K562 (cell line): ENCODE measurements at regions not wholly inside any gene's neighbourhood (a gene's known extent, or its start where the extent isn't known, plus 50 kb on each side); places are given as distances from the start of the nearest gene placed in this dataset.

ENCODE experiments used
- ATAC-seq: fragments of 200-7000 bp; cut with Tn5 transposase; 3 replicates; pipeline ENCODE4 v1.9.1; 2020; ENCODE audit warnings: moderate library complexity
- BruUV-seq: library from RNA; stranded (reverse); fragments of 400-500 nt; replicated peaks from 2 replicates; lab custom pipeline; 2021; lab: Mats Ljungman, UMichigan
- CTCF ChIA-PET: fragments of 300-600 bp; formaldehyde crosslinking; extraction: SDS; loops from one replicate; lab custom pipeline; 2021; ENCODE audit warnings: low intra/inter-chr PET ratio; lab: Yijun Ruan, JAX
- POLR2A ChIA-PET: fragments of 300-600, 350-650 bp; sonication (Branson Sonifier 250); formaldehyde crosslinking; extraction: SDS; loops from one replicate; lab custom pipeline; 2021; ENCODE audit warnings: antibody characterized with exemption, inconsistent platforms; lab: Yijun Ruan, JAX
- DNase-seq, 4 experiments: peaks; one replicate each; pipeline versions ENCODE4 v3.0.0 to v3.0.0-alpha.2; 2011 to 2018; ENCODE audit warnings: low spot score in 3 of 4, mixed read lengths in 3 of 4; ENCODE audit errors: extremely low read depth in 1 of 4
- FAIRE-seq: peaks from 2 replicates; lab custom pipeline; 2011; peaks lifted over from hg19 to GRCh38; lab: Jason Lieb, UNC
- H2AFZ ChIP-seq: 2 replicates; pipeline ENCODE4 v1.6.0; 2011; ENCODE audit warnings: low read depth, low read length, control low read depth, inconsistent platforms
- H3K27ac ChIP-seq: fragments of 200-600 bp; 3 replicates; pipeline ENCODE4 v1.8.0; 2011; ENCODE audit warnings: low read depth, mild to moderate bottlenecking, control low read depth, inconsistent platforms, low read length, moderate library complexity, mixed read lengths; ENCODE audit errors: extremely low read depth
- H3K27me3 ChIP-seq, 2 experiments: fragments of 300-600 bp in 1 of 2; 2 replicates in 1 of 2; 3 replicates in 1 of 2; pipeline versions ENCODE4 v1.6.0 to v1.8.0; 2011; ENCODE audit warnings: inconsistent platforms in 2 of 2, low read length in 2 of 2, mild to moderate bottlenecking in 1 of 2, mixed read lengths in 1 of 2, moderate library complexity in 1 of 2; ENCODE audit not compliant: control insufficient read depth in 2 of 2, insufficient read depth in 2 of 2
- H3K36me3 ChIP-seq: fragments of 300-600 bp; 3 replicates; pipeline ENCODE4 v1.8.0; 2011; ENCODE audit warnings: mild to moderate bottlenecking, low read length, inconsistent platforms; ENCODE audit not compliant: control insufficient read depth, insufficient read depth
- H3K4me1 ChIP-seq, 2 experiments: fragments of 200-600 bp in 1 of 2; replicated peaks in 1 of 2; 2 replicates in 1 of 2; 3 replicates in 1 of 2; pipeline versions ENCODE4 v1.5.1 to v1.8.0; 2011; ENCODE audit warnings: inconsistent platforms in 2 of 2, low read length in 2 of 2, mild to moderate bottlenecking in 1 of 2, mixed read lengths in 1 of 2, moderate library complexity in 1 of 2; ENCODE audit not compliant: control insufficient read depth in 2 of 2, insufficient read depth in 2 of 2
- H3K4me2 ChIP-seq: 2 replicates; pipeline ENCODE4 v1.6.1; 2011; ENCODE audit warnings: low read length, control low read depth, inconsistent platforms, mixed read lengths; ENCODE audit not compliant: insufficient read depth
- H3K4me3 ChIP-seq: fragments of 200-600 bp; sonication (generic), shearing (Covaris generic); 2 replicates; pipeline ENCODE4 v1.5.1; 2016; ENCODE audit warnings: control low read depth, inconsistent platforms
- H3K79me2 ChIP-seq: fragments of 200-600 bp; 3 replicates; pipeline ENCODE4 v1.8.0; 2011; ENCODE audit warnings: low read length, inconsistent platforms; ENCODE audit not compliant: control insufficient read depth, insufficient read depth
- H3K9ac ChIP-seq, 2 experiments: 2 replicates each; pipeline versions ENCODE4 v1.6.0 to v1.6.1; 2011; ENCODE audit warnings: low read depth in 2 of 2, low read length in 2 of 2, control low read depth in 1 of 2, inconsistent platforms in 1 of 2, mild to moderate bottlenecking in 1 of 2, mixed read lengths in 1 of 2; ENCODE audit not compliant: insufficient read depth in 1 of 2
- H3K9me1 ChIP-seq: one replicate; pipeline ENCODE4 v1.6.0; 2011; ENCODE audit warnings: inconsistent platforms, mild to moderate bottlenecking, low read length, moderate library complexity; ENCODE audit not compliant: control insufficient read depth, insufficient read depth
- H3K9me3 ChIP-seq: replicated peaks from 2 replicates; pipeline ENCODE4 v1.5.1; 2011; ENCODE audit warnings: low read depth, low read length, inconsistent platforms; ENCODE audit not compliant: control insufficient read depth, insufficient read depth
- H4K20me1 ChIP-seq: replicated peaks from 2 replicates; pipeline ENCODE4 v1.6.1; 2011; ENCODE audit warnings: low read length, inconsistent platforms, mixed read lengths; ENCODE audit not compliant: control insufficient read depth, insufficient read depth
- ATF7 ChIP-seq: fragments of 450-650 bp; IDR thresholded peaks from 2 replicates; pipeline ENCODE4 v1.7.1; 2014; ENCODE audit warnings: mild to moderate bottlenecking, moderate library complexity
- COPS2 ChIP-seq: fragments of 450-650 bp; conservative IDR thresholded peaks from 2 replicates; pipeline ENCODE4 v1.6.1; 2016; ENCODE audit warnings: mild to moderate bottlenecking, moderate library complexity
- E2F6 ChIP-seq, 2 experiments: IDR thresholded peaks; 2 replicates each; pipeline ENCODE4 v1.6.1; 2011; ENCODE audit warnings: borderline replicate concordance in 1 of 2, control low read depth in 1 of 2, low read depth in 1 of 2, low read length in 1 of 2, mild to moderate bottlenecking in 1 of 2, mixed read lengths in 1 of 2, moderate library complexity in 1 of 2; ENCODE audit not compliant: insufficient read depth in 1 of 2, insufficient read length in 1 of 2, poor library complexity in 1 of 2, severe bottlenecking in 1 of 2; ENCODE audit errors: extremely low read depth in 1 of 2
- GATAD2A ChIP-seq: fragments of 450-650 bp; IDR thresholded peaks from 2 replicates; pipeline ENCODE4 v1.6.1; 2017
- GTF3C2 ChIP-seq: IDR thresholded peaks from 3 replicates; pipeline ENCODE4 v1.6.1; 2011; ENCODE audit warnings: borderline replicate concordance, mild to moderate bottlenecking, moderate library complexity; ENCODE audit not compliant: insufficient read length; ENCODE audit errors: extremely low read depth
- HIVEP1 ChIP-seq: fragments of 250-450 bp; sonication (Bioruptor Pico); IDR thresholded peaks from 2 replicates; pipeline ENCODE4 v1.4.0; 2020; ENCODE audit warnings: mild to moderate bottlenecking
- PKNOX1 ChIP-seq: fragments of 450-650 bp; IDR thresholded peaks from 2 replicates; pipeline ENCODE4 v1.6.1; 2016
- SETDB1 ChIP-seq: IDR thresholded peaks from one replicate; pipeline ENCODE4 v1.6.1; 2012; ENCODE audit warnings: low read length, control low read depth, inconsistent platforms
- SIRT6 ChIP-seq: IDR thresholded peaks from one replicate; pipeline ENCODE4 v1.6.1; 2012; ENCODE audit warnings: low read depth, mild to moderate bottlenecking, control low read depth, inconsistent platforms, low read length, moderate library complexity
- SMAD1 ChIP-seq: fragments of 150-350 bp; IDR thresholded peaks from 2 replicates; pipeline ENCODE4 v1.6.1; 2014; ENCODE audit warnings: low read length, low read depth; ENCODE audit not compliant: partially characterized antibody
- SMC3 ChIP-seq: conservative IDR thresholded peaks from 2 replicates; pipeline ENCODE4 v1.6.1; 2011; ENCODE audit warnings: low read depth, low read length, improper control_type of control experiment; ENCODE audit not compliant: insufficient read depth
- SRSF9 ChIP-seq: fragments of 200-400 bp; formaldehyde crosslinking; IDR thresholded peaks from 2 replicates; pipeline ENCODE4 v1.6.1; 2017; ENCODE audit warnings: low read depth, low read length, borderline replicate concordance
- STAG1 ChIP-seq: sonication (generic); formaldehyde crosslinking; IDR thresholded peaks from 2 replicates; pipeline ENCODE4 v1.5.0; 2020; ENCODE audit warnings: missing genetic modification reagents, borderline replicate concordance
- TBL1XR1 ChIP-seq, 2 experiments: IDR thresholded peaks; 2 replicates each; pipeline ENCODE4 v1.6.1; 2012; ENCODE audit warnings: improper control_type of control experiment in 2 of 2, low read length in 2 of 2, mild to moderate bottlenecking in 1 of 2
- USF2 ChIP-seq: sonication (generic); formaldehyde crosslinking; IDR thresholded peaks from 2 replicates; pipeline ENCODE4 v1.5.0; 2020; ENCODE audit warnings: missing genetic modification reagents
- YY1 ChIP-seq, 3 experiments: IDR thresholded peaks; 2 replicates each; pipeline ENCODE4 v1.6.1; 2011; ENCODE audit warnings: low read length in 2 of 3, mild to moderate bottlenecking in 2 of 3, moderate library complexity in 2 of 3, borderline replicate concordance in 1 of 3, control low read depth in 1 of 3, low read depth in 1 of 3; ENCODE audit not compliant: insufficient read depth in 3 of 3, insufficient replicate concordance in 2 of 3, control insufficient read depth in 1 of 3, insufficient read length in 1 of 3; ENCODE audit errors: extremely low read depth in 1 of 3
- ZBTB17 ChIP-seq: fragments of 450-650 bp; formaldehyde crosslinking; IDR thresholded peaks from 2 replicates; pipeline ENCODE4 v1.4.0; 2020; ENCODE audit warnings: mild to moderate bottlenecking
- WGBS: fragments of 100-300 bp; shearing (Covaris generic); methylation state at CpG from one replicate; pipeline ENCODE4 v1.1.6; 2016; ENCODE audit warnings: low coverage, mixed read lengths; ENCODE audit not compliant: insufficient coverage; ENCODE audit errors: missing lambda C conversion rate; 5-methylcytosine and 5-hydroxymethylcytosine counted together
- in situ Hi-C: fragments of 300-500 bp; cut with MboI; formaldehyde crosslinking; loops from 4 replicates; pipeline ENCODE4 v1.15.0; 2018; ENCODE audit warnings: inconsistent platforms, mixed read lengths
- intact Hi-C: fragments of 100-400 bp; cut with micrococcal nuclease; formaldehyde crosslinking; loops from 2 replicates; pipeline ENCODE4 v1.14.2; 2022

- H2AFZ ChIP-seq = no peak overlapping the region
- DNase-seq = no peak
- H3K27ac ChIP-seq = no peak overlapping the region
- H3K9me3 ChIP-seq = no peaks in the 10 kb centered on the region
- no peak for ATAC-seq
- no peak for FAIRE-seq
- 0% methylated on average over 1 of the region's 1 CpG for WGBS
- H3K4me3 ChIP-seq = no peak overlapping the region
- no peak overlapping the region for H3K9ac ChIP-seq
- intact Hi-C loops = no loop called here
- BruUV-seq = no TSS peak
- in situ Hi-C loops = no loop called here
- H3K36me3 ChIP-seq = no peaks in the 10 kb centered on the region
- no peaks in the 10 kb centered on the region for H3K27me3 ChIP-seq
- H4K20me1 ChIP-seq = no peaks in the 10 kb centered on the region
- no peaks in the 10 kb centered on the region for H3K79me2 ChIP-seq
- H3K4me2 ChIP-seq = no peak overlapping the region
- ChIA-PET CTCF (no interaction called here), POLR2A (no interaction called here)
- no peaks in the 10 kb centered on the region for H3K4me1 ChIP-seq
- no peaks in the 10 kb centered on the region for H3K9me1 ChIP-seq
- TF ChIP-seq TBL1XR1 (IDR thresholded peaks at IDR 0.05; ENCODE audit: low read length in 2 of 2) (no peak), COPS2 (no peak), SMAD1 (no peak), SMC3 (no peak), PKNOX1 (no peak), SETDB1 (no peak), USF2 (no peak), GATAD2A (no peak), HIVEP1 (no peak), YY1 (IDR thresholded peaks at IDR 0.05; ENCODE audit: borderline replicate concordance in 1 of 3, control insufficient read depth in 1 of 3, extremely low read depth in 1 of 3, insufficient read depth in 3 of 3, insufficient read length in 1 of 3, insufficient replicate concordance in 2 of 3, low read depth in 1 of 3, low read length in 2 of 3) (no peak), ATF7 (no peak), SIRT6 (no peak), STAG1 (CRISPR knock-in tag) (no peak), SRSF9 (no peak), ZBTB17 (CRISPR knock-in tag) (no peak), E2F6 (IDR thresholded peaks at IDR 0.05; ENCODE audit: borderline replicate concordance in 1 of 2, extremely low read depth in 1 of 2, insufficient read depth in 1 of 2, insufficient read length in 1 of 2, low read depth in 1 of 2, low read length in 1 of 2, poor library complexity in 1 of 2, severe bottlenecking in 1 of 2) (no peak), GTF3C2 (no peak)
Measured at GRCh38 chr2:40516604-40517003, 64.7 kb upstream of the SLC8A1 start.
